GM23338 (cell line): ENCODE measurements at regions not wholly inside any gene's neighbourhood (a gene's known extent, or its start where the extent isn't known, plus 50 kb on each side); places are given as distances from the start of the nearest gene placed in this dataset.

Source experiments
- ATAC-seq: fragments of 200-7000 bp; cut with Tn5 transposase; 3 replicates; pipeline ENCODE4 v1.9.1; 2020
- DNase-seq: peaks from one replicate; pipeline ENCODE4 v3.0.0-alpha.2; 2015; ENCODE audit warnings: low spot score
- H2AFZ ChIP-seq: fragments of 200-600 bp; sonication (generic); 2 replicates; pipeline ENCODE4 v1.8.0; 2016; ENCODE audit warnings: antibody characterized with exemption, mild to moderate bottlenecking, moderate library complexity
- H3F3A ChIP-seq: fragments of 200-600 bp; sonication (generic); replicated peaks from 2 replicates; pipeline ENCODE4 v1.8.0; 2017; ENCODE audit warnings: antibody characterized with exemption, mixed run types, low read depth
- H3K27ac ChIP-seq: fragments of 200-600 bp; sonication (generic); 2 replicates; pipeline ENCODE4 v1.6.1; 2016; ENCODE audit warnings: low read depth
- H3K27me3 ChIP-seq: fragments of 200-600 bp; sonication (generic); 2 replicates; pipeline ENCODE4 v1.8.0; 2016; ENCODE audit warnings: mild to moderate bottlenecking, mixed run types, moderate library complexity; ENCODE audit not compliant: insufficient read depth
- H3K36me3 ChIP-seq: fragments of 200-600 bp; sonication (generic); 2 replicates; pipeline ENCODE4 v1.8.0; 2016; ENCODE audit warnings: mild to moderate bottlenecking; ENCODE audit not compliant: insufficient read depth
- H3K4me1 ChIP-seq: fragments of 200-600 bp; sonication (generic); 2 replicates; pipeline ENCODE4 v1.8.0; 2016; ENCODE audit warnings: mild to moderate bottlenecking, moderate library complexity; ENCODE audit not compliant: insufficient read depth
- H3K4me2 ChIP-seq: fragments of 200-600 bp; sonication (generic); 2 replicates; pipeline ENCODE4 v1.7.1; 2017; ENCODE audit warnings: mixed run types
- H3K4me3 ChIP-seq: fragments of 200-600 bp; sonication (generic); 2 replicates; pipeline ENCODE4 v1.6.1; 2016; ENCODE audit warnings: mixed run types
- H3K79me2 ChIP-seq: fragments of 200-600 bp; sonication (generic); replicated peaks from 2 replicates; pipeline ENCODE4 v1.8.0; 2017; ENCODE audit warnings: mild to moderate bottlenecking; ENCODE audit not compliant: insufficient read depth
- H3K9me2 ChIP-seq: fragments of 200-600 bp; sonication (generic); 2 replicates; pipeline ENCODE4 v1.8.0; 2017; ENCODE audit not compliant: insufficient read depth
- H4K20me1 ChIP-seq: fragments of 200-600 bp; sonication (generic); replicated peaks from 2 replicates; pipeline ENCODE4 v1.8.0; 2017; ENCODE audit warnings: mild to moderate bottlenecking; ENCODE audit not compliant: insufficient read depth
- H3K27ac Mint-ChIP-seq: 2 replicates; pipeline ENCODE4 v1.8.0; 2020; ENCODE audit warnings: inconsistent platforms, mild to moderate bottlenecking, moderate library complexity, mixed read lengths
- H3K27me3 Mint-ChIP-seq: 3 replicates; pipeline ENCODE4 v1.8.0; 2022; ENCODE audit warnings: low read depth, mild to moderate bottlenecking, moderate library complexity, mixed read lengths, inconsistent platforms; ENCODE audit not compliant: insufficient read depth, poor library complexity
- H3K36me3 Mint-ChIP-seq: 3 replicates; pipeline ENCODE4 v1.8.0; 2021; ENCODE audit warnings: low read depth, mild to moderate bottlenecking, inconsistent platforms, moderate library complexity, mixed read lengths
- H3K4me1 Mint-ChIP-seq: 3 replicates; pipeline ENCODE4 v1.8.0; 2020; ENCODE audit warnings: mild to moderate bottlenecking, inconsistent platforms, mixed read lengths
- H3K4me3 Mint-ChIP-seq: 3 replicates; pipeline ENCODE4 v1.8.0; 2021; ENCODE audit warnings: moderate library complexity, mild to moderate bottlenecking, inconsistent platforms, mixed read lengths
- H3K9me3 Mint-ChIP-seq: 3 replicates; pipeline ENCODE4 v1.8.0; 2020; ENCODE audit warnings: moderate library complexity, mild to moderate bottlenecking, inconsistent platforms, mixed read lengths
- CREB1 ChIP-seq: fragments of 250-450 bp; sonication (Bioruptor Pico); IDR thresholded peaks from 2 replicates; pipeline ENCODE4 v1.5.0; 2020; ENCODE audit warnings: low read depth, mild to moderate bottlenecking, moderate library complexity
- EZH2 ChIP-seq: fragments of 200-600 bp; sonication (generic); IDR thresholded peaks from one replicate; pipeline ENCODE4 v1.8.0; 2017; ENCODE audit warnings: antibody characterized with exemption, mild to moderate bottlenecking, low read depth; ENCODE audit not compliant: unreplicated experiment
- EZH2phosphoT487 ChIP-seq: fragments of 200-600 bp; sonication (generic); IDR thresholded peaks from one replicate; pipeline ENCODE4 v1.8.1; 2018; ENCODE audit warnings: antibody characterized with exemption; ENCODE audit not compliant: unreplicated experiment
- NANOG ChIP-seq: IDR thresholded peaks from 2 replicates; pipeline ENCODE4 v1.6.1; 2016; ENCODE audit warnings: antibody characterized with exemption, borderline replicate concordance
- POLR2AphosphoS5 ChIP-seq: IDR thresholded peaks from 2 replicates; pipeline ENCODE4 v1.6.1; 2016; ENCODE audit warnings: antibody characterized with exemption, low read depth
- ZNF331 ChIP-seq: fragments of 250-450 bp; sonication (Bioruptor Pico); IDR thresholded peaks from 2 replicates; pipeline ENCODE4 v1.5.0; 2020; ENCODE audit warnings: low read depth, mild to moderate bottlenecking, moderate library complexity
- TF ChIP-seq, protein P1 (sequence below): fragments of 250-450 bp; sonication (Bioruptor Pico); IDR thresholded peaks from 2 replicates; pipeline ENCODE4 v1.5.0; 2020; ENCODE audit warnings: mild to moderate bottlenecking, moderate library complexity
- TF ChIP-seq, protein P2 (sequence below), 2 experiments: fragments of 200-600 bp in 1 of 2; sonication (generic) in 1 of 2; conservative IDR thresholded peaks; 2 replicates each; pipeline versions ENCODE4 v1.5.1 to v1.6.1; 2016 to 2017; ENCODE audit warnings: antibody characterized with exemption in 2 of 2, low read depth in 2 of 2, mild to moderate bottlenecking in 2 of 2, moderate library complexity in 1 of 2
- TF ChIP-seq, protein P3 (sequence below): IDR thresholded peaks from 2 replicates; pipeline ENCODE4 v1.6.1; 2016; ENCODE audit warnings: antibody characterized with exemption

DNA sequence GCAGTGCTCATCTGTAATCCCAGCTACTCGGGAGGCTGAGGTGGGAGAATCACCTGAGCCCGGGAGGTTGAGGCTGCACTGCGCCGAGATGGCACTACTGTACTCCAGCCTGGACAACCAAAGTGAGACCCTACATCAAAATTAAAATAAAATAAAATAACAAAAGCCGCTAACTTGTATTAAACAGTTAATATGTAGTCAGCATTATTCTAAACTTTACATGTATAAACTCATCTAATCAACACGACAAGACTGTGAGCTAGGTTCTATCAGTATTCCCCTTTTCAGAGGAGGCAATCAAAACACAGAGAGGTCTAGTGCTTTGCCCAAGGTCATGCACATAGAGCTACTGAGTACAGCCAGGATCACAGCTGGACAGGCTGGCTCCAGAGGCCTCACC, 111.7 kb upstream of the LINGO1 start (continued):
- TF ChIP-seq, protein P1, sequence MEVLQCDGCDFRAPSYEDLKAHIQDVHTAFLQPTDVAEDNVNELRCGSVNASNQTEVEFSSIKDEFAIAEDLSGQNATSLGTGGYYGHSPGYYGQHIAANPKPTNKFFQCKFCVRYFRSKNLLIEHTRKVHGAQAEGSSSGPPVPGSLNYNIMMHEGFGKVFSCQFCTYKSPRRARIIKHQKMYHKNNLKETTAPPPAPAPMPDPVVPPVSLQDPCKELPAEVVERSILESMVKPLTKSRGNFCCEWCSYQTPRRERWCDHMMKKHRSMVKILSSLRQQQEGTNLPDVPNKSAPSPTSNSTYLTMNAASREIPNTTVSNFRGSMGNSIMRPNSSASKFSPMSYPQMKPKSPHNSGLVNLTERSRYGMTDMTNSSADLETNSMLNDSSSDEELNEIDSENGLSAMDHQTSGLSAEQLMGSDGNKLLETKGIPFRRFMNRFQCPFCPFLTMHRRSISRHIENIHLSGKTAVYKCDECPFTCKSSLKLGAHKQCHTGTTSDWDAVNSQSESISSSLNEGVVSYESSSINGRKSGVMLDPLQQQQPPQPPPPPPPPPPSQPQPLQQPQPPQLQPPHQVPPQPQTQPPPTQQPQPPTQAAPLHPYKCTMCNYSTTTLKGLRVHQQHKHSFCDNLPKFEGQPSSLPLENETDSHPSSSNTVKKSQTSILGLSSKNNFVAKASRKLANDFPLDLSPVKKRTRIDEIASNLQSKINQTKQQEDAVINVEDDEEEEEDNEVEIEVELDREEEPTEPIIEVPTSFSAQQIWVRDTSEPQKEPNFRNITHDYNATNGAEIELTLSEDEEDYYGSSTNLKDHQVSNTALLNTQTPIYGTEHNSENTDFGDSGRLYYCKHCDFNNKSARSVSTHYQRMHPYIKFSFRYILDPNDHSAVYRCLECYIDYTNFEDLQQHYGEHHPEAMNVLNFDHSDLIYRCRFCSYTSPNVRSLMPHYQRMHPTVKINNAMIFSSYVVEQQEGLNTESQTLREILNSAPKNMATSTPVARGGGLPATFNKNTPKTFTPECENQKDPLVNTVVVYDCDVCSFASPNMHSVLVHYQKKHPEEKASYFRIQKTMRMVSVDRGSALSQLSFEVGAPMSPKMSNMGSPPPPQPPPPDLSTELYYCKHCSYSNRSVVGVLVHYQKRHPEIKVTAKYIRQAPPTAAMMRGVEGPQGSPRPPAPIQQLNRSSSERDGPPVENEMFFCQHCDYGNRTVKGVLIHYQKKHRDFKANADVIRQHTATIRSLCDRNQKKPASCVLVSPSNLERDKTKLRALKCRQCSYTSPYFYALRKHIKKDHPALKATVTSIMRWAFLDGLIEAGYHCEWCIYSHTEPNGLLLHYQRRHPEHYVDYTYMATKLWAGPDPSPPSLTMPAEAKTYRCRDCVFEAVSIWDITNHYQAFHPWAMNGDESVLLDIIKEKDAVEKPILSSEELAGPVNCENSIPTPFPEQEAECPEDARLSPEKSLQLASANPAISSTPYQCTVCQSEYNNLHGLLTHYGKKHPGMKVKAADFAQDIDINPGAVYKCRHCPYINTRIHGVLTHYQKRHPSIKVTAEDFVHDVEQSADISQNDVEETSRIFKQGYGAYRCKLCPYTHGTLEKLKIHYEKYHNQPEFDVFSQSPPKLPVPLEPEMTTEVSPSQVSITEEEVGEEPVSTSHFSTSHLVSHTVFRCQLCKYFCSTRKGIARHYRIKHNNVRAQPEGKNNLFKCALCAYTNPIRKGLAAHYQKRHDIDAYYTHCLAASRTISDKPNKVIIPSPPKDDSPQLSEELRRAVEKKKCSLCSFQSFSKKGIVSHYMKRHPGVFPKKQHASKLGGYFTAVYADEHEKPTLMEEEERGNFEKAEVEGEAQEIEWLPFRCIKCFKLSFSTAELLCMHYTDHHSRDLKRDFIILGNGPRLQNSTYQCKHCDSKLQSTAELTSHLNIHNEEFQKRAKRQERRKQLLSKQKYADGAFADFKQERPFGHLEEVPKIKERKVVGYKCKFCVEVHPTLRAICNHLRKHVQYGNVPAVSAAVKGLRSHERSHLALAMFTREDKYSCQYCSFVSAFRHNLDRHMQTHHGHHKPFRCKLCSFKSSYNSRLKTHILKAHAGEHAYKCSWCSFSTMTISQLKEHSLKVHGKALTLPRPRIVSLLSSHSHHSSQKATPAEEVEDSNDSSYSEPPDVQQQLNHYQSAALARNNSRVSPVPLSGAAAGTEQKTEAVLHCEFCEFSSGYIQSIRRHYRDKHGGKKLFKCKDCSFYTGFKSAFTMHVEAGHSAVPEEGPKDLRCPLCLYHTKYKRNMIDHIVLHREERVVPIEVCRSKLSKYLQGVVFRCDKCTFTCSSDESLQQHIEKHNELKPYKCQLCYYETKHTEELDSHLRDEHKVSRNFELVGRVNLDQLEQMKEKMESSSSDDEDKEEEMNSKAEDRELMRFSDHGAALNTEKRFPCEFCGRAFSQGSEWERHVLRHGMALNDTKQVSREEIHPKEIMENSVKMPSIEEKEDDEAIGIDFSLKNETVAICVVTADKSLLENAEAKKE (CRISPR knock-in tag), result no peak
- TF ChIP-seq, protein P2, sequence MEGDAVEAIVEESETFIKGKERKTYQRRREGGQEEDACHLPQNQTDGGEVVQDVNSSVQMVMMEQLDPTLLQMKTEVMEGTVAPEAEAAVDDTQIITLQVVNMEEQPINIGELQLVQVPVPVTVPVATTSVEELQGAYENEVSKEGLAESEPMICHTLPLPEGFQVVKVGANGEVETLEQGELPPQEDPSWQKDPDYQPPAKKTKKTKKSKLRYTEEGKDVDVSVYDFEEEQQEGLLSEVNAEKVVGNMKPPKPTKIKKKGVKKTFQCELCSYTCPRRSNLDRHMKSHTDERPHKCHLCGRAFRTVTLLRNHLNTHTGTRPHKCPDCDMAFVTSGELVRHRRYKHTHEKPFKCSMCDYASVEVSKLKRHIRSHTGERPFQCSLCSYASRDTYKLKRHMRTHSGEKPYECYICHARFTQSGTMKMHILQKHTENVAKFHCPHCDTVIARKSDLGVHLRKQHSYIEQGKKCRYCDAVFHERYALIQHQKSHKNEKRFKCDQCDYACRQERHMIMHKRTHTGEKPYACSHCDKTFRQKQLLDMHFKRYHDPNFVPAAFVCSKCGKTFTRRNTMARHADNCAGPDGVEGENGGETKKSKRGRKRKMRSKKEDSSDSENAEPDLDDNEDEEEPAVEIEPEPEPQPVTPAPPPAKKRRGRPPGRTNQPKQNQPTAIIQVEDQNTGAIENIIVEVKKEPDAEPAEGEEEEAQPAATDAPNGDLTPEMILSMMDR (conservative IDR thresholded peaks at IDR 0.05; ENCODE audit: low read depth in 2 of 2), result no peak
- TF ChIP-seq, protein P3, sequence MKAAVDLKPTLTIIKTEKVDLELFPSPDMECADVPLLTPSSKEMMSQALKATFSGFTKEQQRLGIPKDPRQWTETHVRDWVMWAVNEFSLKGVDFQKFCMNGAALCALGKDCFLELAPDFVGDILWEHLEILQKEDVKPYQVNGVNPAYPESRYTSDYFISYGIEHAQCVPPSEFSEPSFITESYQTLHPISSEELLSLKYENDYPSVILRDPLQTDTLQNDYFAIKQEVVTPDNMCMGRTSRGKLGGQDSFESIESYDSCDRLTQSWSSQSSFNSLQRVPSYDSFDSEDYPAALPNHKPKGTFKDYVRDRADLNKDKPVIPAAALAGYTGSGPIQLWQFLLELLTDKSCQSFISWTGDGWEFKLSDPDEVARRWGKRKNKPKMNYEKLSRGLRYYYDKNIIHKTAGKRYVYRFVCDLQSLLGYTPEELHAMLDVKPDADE, result no peak
- TF ChIP-seq CREB1 (CRISPR knock-in tag), result no peak
- TF ChIP-seq ZNF331, result no peak
- no peak for TF ChIP-seq POLR2AphosphoS5
- TF ChIP-seq NANOG, result no peak

DNA sequence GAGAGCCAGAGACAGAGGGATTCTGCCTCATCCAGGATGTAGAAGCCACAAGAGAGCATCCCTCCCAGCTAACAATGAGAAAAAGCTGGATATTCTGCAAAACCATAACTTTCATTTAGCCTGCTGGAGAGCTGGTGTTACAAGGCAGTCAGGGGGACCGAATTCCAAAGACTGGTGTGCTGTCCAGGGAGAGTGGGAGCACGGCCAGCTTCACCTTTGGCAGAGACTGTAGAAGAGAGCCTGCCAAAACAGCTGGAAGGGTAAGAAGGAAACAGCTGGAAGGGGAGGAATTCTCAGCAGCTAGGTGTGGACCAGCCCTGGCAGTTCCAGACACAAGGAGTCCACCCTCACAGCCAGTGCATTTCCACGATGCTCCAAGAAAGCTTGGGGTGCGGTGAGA, 109.9 kb upstream of the LINGO1 start:
- Mint-ChIP-seq H3K27me3 (peaks cover 25% of the 10 kb centered on the region), H3K27ac (no peak overlapping the region), H3K4me3 (no peak overlapping the region), H3K36me3 (no peaks in the 10 kb centered on the region), H3K4me1 (peaks cover 46% of the 10 kb centered on the region), H3K9me3 (no peaks in the 10 kb centered on the region)
- no peaks in the 10 kb centered on the region for H3K79me2 ChIP-seq
- ATAC-seq (no peak), DNase-seq (no peak)
- no peak overlapping the region for H2AFZ ChIP-seq
- H3K4me2 ChIP-seq, result no peak overlapping the region
- TF ChIP-seq EZH2, result no peak
- TF ChIP-seq NANOG, result no peak
- TF ChIP-seq EZH2phosphoT487, result no peak
- TF ChIP-seq, protein P2 (conservative IDR thresholded peaks at IDR 0.05; ENCODE audit: low read depth in 2 of 2), result no peak
- H3F3A ChIP-seq, result no peaks in the 10 kb centered on the region
- no peaks in the 10 kb centered on the region for H3K36me3 ChIP-seq
- H3K27ac ChIP-seq, result no peak overlapping the region
- no peaks in the 10 kb centered on the region for H4K20me1 ChIP-seq
- H3K9me2 ChIP-seq, result no peaks in the 10 kb centered on the region
- peaks cover 41% of the 10 kb centered on the region for H3K4me1 ChIP-seq
- H3K27me3 ChIP-seq, result no peaks in the 10 kb centered on the region
- H3K4me3 ChIP-seq, result no peak overlapping the region
